A549 (cell line): ENCODE measurements at regions not wholly inside any gene's neighbourhood (a gene's known extent, or its start where the extent isn't known, plus 50 kb on each side); places are given as distances from the start of the nearest gene placed in this dataset.

ENCODE experiments used
- ATAC-seq, 2 experiments: fragments of 200-7000 bp in 1 of 2; fragments of >200 bp in 1 of 2; cut with Nextera tagmentation in 1 of 2; cut with Tn5 transposase in 1 of 2; 3 replicates each; pipeline versions ENCODE4 v1.8.0 to v1.9.1; 2018 to 2020; ENCODE audit warnings: mild to moderate bottlenecking in 1 of 2, moderate library complexity in 1 of 2
- CTCF ChIA-PET: fragments of 300-600 bp; sonication (Branson Sonifier 250); formaldehyde crosslinking; extraction: SDS; loops from one replicate; lab custom pipeline; 2021; ENCODE audit warnings: antibody characterized with exemption, inconsistent platforms; lab: Yijun Ruan, JAX
- POLR2A ChIA-PET: fragments of 350-600 bp; formaldehyde crosslinking; extraction: SDS; loops from one replicate; lab custom pipeline; 2021; ENCODE audit warnings: antibody characterized with exemption, inconsistent platforms; lab: Yijun Ruan, JAX
- DNase-seq, 2 experiments: peaks; one replicate each; pipeline versions ENCODE4 v3.0.0 to v3.0.0-alpha.2; 2011 to 2016; ENCODE audit warnings: low read depth in 1 of 2, low spot score in 1 of 2
- FAIRE-seq: peaks from 2 replicates; lab custom pipeline; 2011; peaks lifted over from hg19 to GRCh38; lab: Jason Lieb, UNC
- H3K27ac ChIP-seq, 2 experiments: fragments of >200 bp; sonication (Bioruptor Twin); formaldehyde crosslinking; 3 replicates each; pipeline ENCODE4 v1.5.1; 2016 to 2017
- H3K4me1 ChIP-seq: fragments of >200 bp; sonication (Bioruptor Twin); formaldehyde crosslinking; 3 replicates; pipeline ENCODE4 v1.6.1; 2016
- H3K4me2 ChIP-seq: fragments of >200 bp; sonication (Bioruptor Twin); formaldehyde crosslinking; 3 replicates; pipeline ENCODE4 v1.6.1; 2016
- H3K4me3 ChIP-seq: fragments of >200 bp; sonication (Bioruptor Twin); formaldehyde crosslinking; 3 replicates; pipeline ENCODE4 v1.5.1; 2016
- H3K9me3 ChIP-seq: fragments of >200 bp; sonication (Bioruptor Twin); formaldehyde crosslinking; 3 replicates; pipeline ENCODE4 v1.6.1; 2016
- BHLHE40 ChIP-seq: IDR thresholded peaks from 2 replicates; pipeline ENCODE4 v1.6.1; 2012; ENCODE audit warnings: low read depth, low read length, inconsistent platforms
- CBX2 ChIP-seq: fragments of 200-600 bp; sonication (generic); IDR thresholded peaks from 2 replicates; pipeline ENCODE4 v1.6.1; 2016; ENCODE audit warnings: low read depth, mild to moderate bottlenecking, borderline replicate concordance
- CEBPB ChIP-seq, 2 experiments: fragments of >200 bp in 1 of 2; sonication (Bioruptor Twin) in 1 of 2; formaldehyde crosslinking in 1 of 2; IDR thresholded peaks; 2 replicates each; pipeline ENCODE4 v1.6.1; 2012 to 2016
- E2F6 ChIP-seq: IDR thresholded peaks from 2 replicates; pipeline ENCODE4 v1.6.1; 2012; ENCODE audit warnings: low read depth, borderline replicate concordance
- EHMT2 ChIP-seq: fragments of 200-600 bp; sonication (generic); IDR thresholded peaks from 2 replicates; pipeline ENCODE4 v1.6.1; 2016; ENCODE audit warnings: antibody characterized with exemption, low read depth, mild to moderate bottlenecking, moderate library complexity
- ESRRA ChIP-seq: fragments of 150-350 bp; IDR thresholded peaks from 2 replicates; pipeline ENCODE4 v1.6.1; 2014; ENCODE audit warnings: mild to moderate bottlenecking, low read length, borderline replicate concordance
- FOSB ChIP-seq: fragments of 250-450 bp; sonication (Bioruptor Pico); IDR thresholded peaks from 2 replicates; pipeline ENCODE4 v1.5.0; 2020; ENCODE audit warnings: mild to moderate bottlenecking, moderate library complexity
- FOSL2 ChIP-seq, 2 experiments: fragments of 450-650 bp in 1 of 2; fragments of >200 bp in 1 of 2; sonication (Bioruptor Twin) in 1 of 2; formaldehyde crosslinking; IDR thresholded peaks; 2 replicates each; pipeline versions ENCODE4 v1.5.0 to v1.6.1; 2016 to 2020; ENCODE audit warnings: mild to moderate bottlenecking in 1 of 2, moderate library complexity in 1 of 2
- GATA3 ChIP-seq: IDR thresholded peaks from 2 replicates; pipeline ENCODE4 v1.6.1; 2012; ENCODE audit warnings: borderline replicate concordance
- HES2 ChIP-seq: fragments of >200 bp; sonication (Bioruptor Twin); formaldehyde crosslinking; IDR thresholded peaks from 2 replicates; pipeline ENCODE4 v1.6.1; 2016
- HOXA7 ChIP-seq: fragments of 250-450 bp; sonication (Bioruptor Pico); IDR thresholded peaks from 2 replicates; pipeline ENCODE4 v1.5.0; 2020; ENCODE audit warnings: mild to moderate bottlenecking, moderate library complexity
- HOXB13 ChIP-seq: fragments of 250-450 bp; sonication (Bioruptor Pico); IDR thresholded peaks from 2 replicates; pipeline ENCODE4 v1.5.0; 2020; ENCODE audit warnings: low read depth, mild to moderate bottlenecking, moderate library complexity
- HOXB5 ChIP-seq: fragments of 250-450 bp; sonication (Bioruptor Pico); IDR thresholded peaks from 2 replicates; pipeline ENCODE4 v1.5.0; 2020; ENCODE audit warnings: mild to moderate bottlenecking, moderate library complexity
- JUNB ChIP-seq: fragments of >200 bp; sonication (Bioruptor Twin); formaldehyde crosslinking; IDR thresholded peaks from 2 replicates; pipeline ENCODE4 v1.6.1; 2016
- KDM1A ChIP-seq: fragments of 200-600 bp; sonication (generic); IDR thresholded peaks from 2 replicates; pipeline ENCODE4 v1.6.1; 2016; ENCODE audit warnings: low read depth, mild to moderate bottlenecking
- MAFK ChIP-seq: fragments of 450-650 bp; IDR thresholded peaks from 2 replicates; pipeline ENCODE4 v1.6.1; 2014; ENCODE audit not compliant: partially characterized antibody
- MAX ChIP-seq: IDR thresholded peaks from 2 replicates; pipeline ENCODE4 v1.6.1; 2012
- MAZ ChIP-seq: fragments of 150-350 bp; IDR thresholded peaks from 2 replicates; pipeline ENCODE4 v1.6.1; 2014; ENCODE audit warnings: antibody characterized with exemption, low read depth, low read length, borderline replicate concordance
- NFE2L2 ChIP-seq: fragments of 150-350 bp; conservative IDR thresholded peaks from 2 replicates; pipeline ENCODE4 v1.6.1; 2014; ENCODE audit warnings: low read length
- NPAS2 ChIP-seq: fragments of 250-450 bp; sonication (Bioruptor Pico); IDR thresholded peaks from 2 replicates; pipeline ENCODE4 v1.8.0; 2022; ENCODE audit warnings: mild to moderate bottlenecking, moderate library complexity, borderline replicate concordance
- RAD21 ChIP-seq, 2 experiments: fragments of >200 bp in 1 of 2; sonication (Bioruptor Twin) in 1 of 2; formaldehyde crosslinking in 1 of 2; IDR thresholded peaks in 1 of 2; conservative IDR thresholded peaks in 1 of 2; 2 replicates in 1 of 2; 3 replicates in 1 of 2; pipeline ENCODE4 v1.6.1; 2012 to 2018; ENCODE audit warnings: inconsistent platforms in 1 of 2
- REST ChIP-seq: fragments of 200-600 bp; sonication (generic); IDR thresholded peaks from 2 replicates; pipeline ENCODE4 v1.6.1; 2016; ENCODE audit warnings: antibody characterized with exemption, mild to moderate bottlenecking, moderate library complexity
- ZC3H11A ChIP-seq: fragments of 450-650 bp; IDR thresholded peaks from 2 replicates; pipeline ENCODE4 v1.6.1; 2014; ENCODE audit warnings: antibody characterized with exemption, mild to moderate bottlenecking
- ZFP36 ChIP-seq: fragments of 450-650 bp; IDR thresholded peaks from 2 replicates; pipeline ENCODE4 v1.6.1; 2014; ENCODE audit warnings: borderline replicate concordance; ENCODE audit not compliant: partially characterized antibody
- ZSCAN20 ChIP-seq: fragments of 250-450 bp; sonication (Bioruptor Pico); IDR thresholded peaks from 2 replicates; pipeline ENCODE4 v1.8.0; 2022; ENCODE audit warnings: mild to moderate bottlenecking, moderate library complexity
- WGBS: methylation state at CpG from one replicate; pipeline ENCODE4 v1.1.6; 2017; ENCODE audit errors: missing lambda C conversion rate; 5-methylcytosine and 5-hydroxymethylcytosine counted together

- TF ChIP-seq ESRRA (no peak), MAZ (no peak), HOXB13 (no peak), ZSCAN20 (CRISPR knock-in tag) (no peak), FOSB (no peak), E2F6 (no peak), MAX (no peak)
- TF ChIP-seq, all 56 proteins: peak for 0
These were observed 224.4 kb upstream of the CYRIA start (continued) for GRCh38 chr2:16890081-16890480.

GRCh38 chr2:16885027-16885426 is 219.4 kb upstream of the CYRIA start:
- ChIA-PET CTCF (interaction anchor here (1.3 kb wide), 1 partner anchor 271 kb away, joined by 3 read pairs; no protein-coding TSS in a partner anchor), POLR2A (no interaction called here)
- no peak for TF ChIP-seq ZC3H11A
- TF ChIP-seq MAZ, result no peak
- no peak for TF ChIP-seq NFE2L2
- TF ChIP-seq RAD21 (conservative IDR thresholded peaks at IDR 0.05 in 1 of 2, IDR thresholded peaks at IDR 0.05 in 1 of 2), result no peak
- no peak overlapping the region for H3K27ac ChIP-seq
- ATAC-seq, result no peak
- H3K4me2 ChIP-seq, result no peak overlapping the region
- 0% methylated on average over 1 of the region's 1 CpG for WGBS
- DNase-seq, result no peak
- 0 out of 3 replicates have a peak, but pooled peaks cover 2% of the 10 kb centered on the region for H3K9me3 ChIP-seq
- FAIRE-seq, result no peak
- no peak overlapping the region for H3K4me3 ChIP-seq
- no peaks in the 10 kb centered on the region for H3K4me1 ChIP-seq

- 0 out of 3 replicates have a peak, but pooled peaks cover 2% of the 10 kb centered on the region for H3K9me3 ChIP-seq
- H3K4me3 ChIP-seq, result no peak overlapping the region
- ChIA-PET POLR2A (no interaction called here), CTCF (no interaction called here)
- no peak overlapping the region for H3K4me2 ChIP-seq
- no peak for DNase-seq
- ATAC-seq, result no peak
- H3K27ac ChIP-seq, result no peak overlapping the region
- H3K4me1 ChIP-seq, result no peaks in the 10 kb centered on the region
- WGBS, result 1% methylated on average over 3 of the region's 3 CpGs
- FAIRE-seq, result no peak
- TF ChIP-seq HOXA7 (no peak), BHLHE40 (no peak), MAX (no peak), REST (no peak), CEBPB (IDR thresholded peaks at IDR 0.05) (no peak), JUNB (no peak), HOXB5 (no peak), ZFP36 (no peak), CBX2 (no peak), MAZ (no peak), GATA3 (no peak), HES2 (no peak), MAFK (no peak), FOSL2 (IDR thresholded peaks at IDR 0.05) (no peak), FOSL2 (CRISPR knock-in tag; IDR thresholded peaks at IDR 0.05) (no peak), NPAS2 (CRISPR knock-in tag) (no peak), EHMT2 (no peak), E2F6 (no peak), KDM1A (no peak)
- TF ChIP-seq, all 56 proteins: peak for 0
These were observed 217.1 kb upstream of the CYRIA start for GRCh38 chr2:16882706-16883105.
